Smooth muscle cell (in vitro differentiated cells): ENCODE measurements at regions not wholly inside any gene's neighbourhood (a gene's known extent, or its start where the extent isn't known, plus 50 kb on each side); places are given as distances from the start of the nearest gene placed in this dataset.
A peak's percentile ranks its signal among the peaks of the same experiment; 100 is the strongest.

Source experiments
- DNase-seq: peaks from one replicate; lab custom pipeline; 2025; ENCODE audit not compliant: unreplicated experiment; lab: John Stamatoyannopoulos, UW
- H2AFZ ChIP-seq: fragments of 200-600 bp; sonication (generic); 2 replicates; pipeline ENCODE4 v1.6.0; 2016; ENCODE audit warnings: antibody characterized with exemption, low read depth, mild to moderate bottlenecking
- H3F3A ChIP-seq: fragments of 200-600 bp; sonication (generic); 2 replicates; pipeline ENCODE4 v1.6.0; 2017; ENCODE audit warnings: antibody characterized with exemption, low read depth
- H3K27ac ChIP-seq: fragments of 200-600 bp; sonication (generic); 2 replicates; pipeline ENCODE4 v1.5.1; 2016; ENCODE audit warnings: low read depth, mild to moderate bottlenecking
- H3K27me3 ChIP-seq: fragments of 200-600 bp; sonication (generic); 2 replicates; pipeline ENCODE4 v1.6.1; 2016; ENCODE audit warnings: low read depth, mild to moderate bottlenecking
- H3K36me3 ChIP-seq: fragments of 200-600 bp; sonication (generic); 2 replicates; pipeline ENCODE4 v1.5.1; 2016; ENCODE audit warnings: low read depth
- H3K4me1 ChIP-seq: fragments of 200-600 bp; sonication (generic); 2 replicates; pipeline ENCODE4 v1.5.1; 2016; ENCODE audit warnings: low read depth
- H3K4me2 ChIP-seq: fragments of 200-600 bp; sonication (generic); 2 replicates; pipeline ENCODE4 v1.6.0; 2016; ENCODE audit warnings: mild to moderate bottlenecking
- H3K4me3 ChIP-seq: fragments of 200-600 bp; sonication (generic); 2 replicates; pipeline ENCODE4 v1.5.1; 2016; ENCODE audit warnings: mild to moderate bottlenecking
- H3K79me2 ChIP-seq: fragments of 200-600 bp; sonication (generic); 2 replicates; pipeline ENCODE4 v1.6.0; 2016; ENCODE audit warnings: low read depth, mild to moderate bottlenecking
- H3K9ac ChIP-seq: fragments of 200-600 bp; sonication (generic); 2 replicates; pipeline ENCODE4 v1.6.0; 2016; ENCODE audit warnings: low read depth
- H3K9me3 ChIP-seq: fragments of 200-600 bp; sonication (generic); replicated peaks from 2 replicates; pipeline ENCODE4 v1.5.1; 2016; ENCODE audit warnings: low read depth
- H4K20me1 ChIP-seq: fragments of 200-600 bp; sonication (generic); 2 replicates; pipeline ENCODE4 v1.6.0; 2016; ENCODE audit warnings: low read depth
- WGBS: methylation state at CpG from one replicate; pipeline ENCODE4 v1.1.7; 2016; ENCODE audit warnings: low lambda C conversion rate; 5-methylcytosine and 5-hydroxymethylcytosine counted together
- TF ChIP-seq, protein P1 (sequence below): fragments of 200-600 bp; sonication (generic); IDR thresholded peaks from 2 replicates; pipeline ENCODE4 v1.5.1; 2017; ENCODE audit warnings: borderline replicate concordance, mild to moderate bottlenecking, antibody characterized with exemption; ENCODE audit not compliant: insufficient read depth, poor library complexity, severe bottlenecking

GRCh38 chr6:87949194-87949593 is 98.4 kb upstream of the SPACA1 start:
- Histone ChIP-seq H3K9me3 (no peaks in the 10 kb centered on the region), H3K27ac (no peak overlapping the region), H3K9ac (no peak overlapping the region), H3K36me3 (no peaks in the 10 kb centered on the region), H4K20me1 (no peaks in the 10 kb centered on the region), H2AFZ (no peak overlapping the region), H3K4me1 (peaks cover 11% of the 10 kb centered on the region), H3K27me3 (no peaks in the 10 kb centered on the region), H3K4me2 (no peak overlapping the region), H3F3A (no peaks in the 10 kb centered on the region), H3K4me3 (no peak overlapping the region), H3K79me2 (no peaks in the 10 kb centered on the region)
- TF ChIP-seq, protein P1, sequence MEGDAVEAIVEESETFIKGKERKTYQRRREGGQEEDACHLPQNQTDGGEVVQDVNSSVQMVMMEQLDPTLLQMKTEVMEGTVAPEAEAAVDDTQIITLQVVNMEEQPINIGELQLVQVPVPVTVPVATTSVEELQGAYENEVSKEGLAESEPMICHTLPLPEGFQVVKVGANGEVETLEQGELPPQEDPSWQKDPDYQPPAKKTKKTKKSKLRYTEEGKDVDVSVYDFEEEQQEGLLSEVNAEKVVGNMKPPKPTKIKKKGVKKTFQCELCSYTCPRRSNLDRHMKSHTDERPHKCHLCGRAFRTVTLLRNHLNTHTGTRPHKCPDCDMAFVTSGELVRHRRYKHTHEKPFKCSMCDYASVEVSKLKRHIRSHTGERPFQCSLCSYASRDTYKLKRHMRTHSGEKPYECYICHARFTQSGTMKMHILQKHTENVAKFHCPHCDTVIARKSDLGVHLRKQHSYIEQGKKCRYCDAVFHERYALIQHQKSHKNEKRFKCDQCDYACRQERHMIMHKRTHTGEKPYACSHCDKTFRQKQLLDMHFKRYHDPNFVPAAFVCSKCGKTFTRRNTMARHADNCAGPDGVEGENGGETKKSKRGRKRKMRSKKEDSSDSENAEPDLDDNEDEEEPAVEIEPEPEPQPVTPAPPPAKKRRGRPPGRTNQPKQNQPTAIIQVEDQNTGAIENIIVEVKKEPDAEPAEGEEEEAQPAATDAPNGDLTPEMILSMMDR = no peak
- WGBS = 85% methylated on average over 7 of the region's 7 CpGs
- no peak for DNase-seq

GRCh38 chr6:87946669-87947068 is 101.0 kb upstream of the SPACA1 start:
- no peak for DNase-seq
- no peaks in the 10 kb centered on the region for H3K27me3 ChIP-seq
- 72% methylated on average over 4 of the region's 4 CpGs for WGBS
- H3K9ac ChIP-seq = no peak overlapping the region
- TF ChIP-seq, protein P1 = no peak
- no peaks in the 10 kb centered on the region for H3K79me2 ChIP-seq
- no peaks in the 10 kb centered on the region for H3F3A ChIP-seq
- no peak overlapping the region for H3K4me2 ChIP-seq
- no peak overlapping the region for H3K4me3 ChIP-seq
- H4K20me1 ChIP-seq = no peaks in the 10 kb centered on the region
- no peaks in the 10 kb centered on the region for H3K36me3 ChIP-seq
- H3K27ac ChIP-seq = no peak overlapping the region
- no peak overlapping the region for H2AFZ ChIP-seq
- no peaks in the 10 kb centered on the region for H3K9me3 ChIP-seq
- H3K4me1 ChIP-seq = peaks cover 11% of the 10 kb centered on the region

- H3K9me3 ChIP-seq = no peaks in the 10 kb centered on the region
- no peak overlapping the region for H2AFZ ChIP-seq
- H3K79me2 ChIP-seq = no peaks in the 10 kb centered on the region
- no peaks in the 10 kb centered on the region for H3K27me3 ChIP-seq
- H3F3A ChIP-seq = no peaks in the 10 kb centered on the region
- H3K9ac ChIP-seq = no peak overlapping the region
- WGBS = 65% methylated on average over 5 of the region's 5 CpGs
- no peaks in the 10 kb centered on the region for H3K36me3 ChIP-seq
- TF ChIP-seq, protein P1 = no peak
- no peaks in the 10 kb centered on the region for H4K20me1 ChIP-seq
- H3K27ac ChIP-seq = no peak overlapping the region
- no peak for DNase-seq
- no peak overlapping the region for H3K4me3 ChIP-seq
- peaks cover 11% of the 10 kb centered on the region for H3K4me1 ChIP-seq
- no peak overlapping the region for H3K4me2 ChIP-seq
Measured at GRCh38 chr6:87945966-87946365, 101.7 kb upstream of the SPACA1 start.

DNA sequence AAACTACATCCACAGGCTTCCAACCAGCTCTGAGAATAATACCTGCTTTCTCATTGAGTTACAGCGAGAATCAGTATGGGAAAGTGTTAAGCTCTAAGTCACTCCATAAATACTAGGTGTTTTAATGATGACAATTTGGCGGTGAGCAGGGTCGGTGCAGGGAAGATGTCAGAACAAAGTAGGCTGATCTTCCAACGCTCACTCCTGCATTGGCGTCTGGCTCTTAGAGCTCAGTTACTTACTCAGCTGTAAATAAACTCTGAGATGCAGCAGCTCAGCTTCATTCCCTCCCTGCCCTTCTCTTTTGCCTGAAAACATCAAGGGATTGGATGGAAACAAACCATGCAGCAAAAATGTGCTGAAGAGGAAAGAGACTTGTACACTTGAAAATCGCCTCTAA is 102.5 kb upstream of the SPACA1 start:
- no peaks in the 10 kb centered on the region for H3K9me3 ChIP-seq
- H2AFZ ChIP-seq = peak overlapping the region; percentile 53
- no peaks in the 10 kb centered on the region for H3F3A ChIP-seq
- peak overlapping the region; percentile 65 for H3K4me2 ChIP-seq
- no peaks in the 10 kb centered on the region for H4K20me1 ChIP-seq
- no peaks in the 10 kb centered on the region for H3K79me2 ChIP-seq
- H3K27ac ChIP-seq = peak overlapping the region; percentile 52
- H3K36me3 ChIP-seq = no peaks in the 10 kb centered on the region
- H3K4me3 ChIP-seq = no peak overlapping the region
- peaks cover 11% of the 10 kb centered on the region for H3K4me1 ChIP-seq
- DNase-seq = no peak
- TF ChIP-seq, protein P1 = no peak
- peak overlapping the region; percentile 18 for H3K9ac ChIP-seq
- WGBS = 44% methylated on average over 6 of the region's 6 CpGs
- H3K27me3 ChIP-seq = no peaks in the 10 kb centered on the region
